22Rv1 (cell line): ENCODE measurements at regions not wholly inside any gene's neighbourhood (a gene's known extent, or its start where the extent isn't known, plus 50 kb on each side); places are given as distances from the start of the nearest gene placed in this dataset.

Experiments used
- H3K27ac ChIP-seq: fragments of 450-650 bp; 2 replicates; pipeline ENCODE4 v1.5.1; 2017
- ZFX ChIP-seq: fragments of 450-650 bp; IDR thresholded peaks from 2 replicates; pipeline ENCODE4 v1.6.1; 2017; ENCODE audit warnings: antibody characterized with exemption, borderline replicate concordance
- TF ChIP-seq, protein P1 (sequence below): fragments of 450-650 bp; IDR thresholded peaks from 2 replicates; pipeline ENCODE4 v1.5.1; 2017; ENCODE audit warnings: mild to moderate bottlenecking

- TF ChIP-seq, protein P1, sequence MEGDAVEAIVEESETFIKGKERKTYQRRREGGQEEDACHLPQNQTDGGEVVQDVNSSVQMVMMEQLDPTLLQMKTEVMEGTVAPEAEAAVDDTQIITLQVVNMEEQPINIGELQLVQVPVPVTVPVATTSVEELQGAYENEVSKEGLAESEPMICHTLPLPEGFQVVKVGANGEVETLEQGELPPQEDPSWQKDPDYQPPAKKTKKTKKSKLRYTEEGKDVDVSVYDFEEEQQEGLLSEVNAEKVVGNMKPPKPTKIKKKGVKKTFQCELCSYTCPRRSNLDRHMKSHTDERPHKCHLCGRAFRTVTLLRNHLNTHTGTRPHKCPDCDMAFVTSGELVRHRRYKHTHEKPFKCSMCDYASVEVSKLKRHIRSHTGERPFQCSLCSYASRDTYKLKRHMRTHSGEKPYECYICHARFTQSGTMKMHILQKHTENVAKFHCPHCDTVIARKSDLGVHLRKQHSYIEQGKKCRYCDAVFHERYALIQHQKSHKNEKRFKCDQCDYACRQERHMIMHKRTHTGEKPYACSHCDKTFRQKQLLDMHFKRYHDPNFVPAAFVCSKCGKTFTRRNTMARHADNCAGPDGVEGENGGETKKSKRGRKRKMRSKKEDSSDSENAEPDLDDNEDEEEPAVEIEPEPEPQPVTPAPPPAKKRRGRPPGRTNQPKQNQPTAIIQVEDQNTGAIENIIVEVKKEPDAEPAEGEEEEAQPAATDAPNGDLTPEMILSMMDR = no peak
- no peak for TF ChIP-seq ZFX
- no peak overlapping the region for H3K27ac ChIP-seq
Measured at GRCh38 chr4:60575336-60575735, 624.8 kb upstream of the ADGRL3 start.

DNA sequence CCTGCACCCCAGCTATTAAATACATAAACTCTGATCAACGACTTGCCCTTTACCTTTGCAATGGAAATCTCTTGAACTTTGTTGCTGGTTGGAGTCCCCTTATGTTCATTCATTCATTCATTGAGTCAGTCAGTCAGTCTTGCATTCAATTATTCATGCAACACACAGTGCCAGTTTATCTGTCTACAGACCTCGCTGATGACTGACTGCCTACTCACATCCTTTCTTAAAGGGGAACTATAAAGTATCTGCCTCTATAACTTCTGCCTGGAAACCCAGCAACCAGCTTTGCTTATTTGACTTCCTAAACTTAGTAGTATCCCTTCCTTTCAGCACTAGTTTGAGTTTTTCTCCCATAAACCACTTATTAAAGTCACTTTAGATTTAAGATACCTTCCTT lies 620.8 kb upstream of the ADGRL3 start:
- no peak overlapping the region for H3K27ac ChIP-seq
- TF ChIP-seq, protein P1 = no peak
- TF ChIP-seq ZFX = no peak

DNA sequence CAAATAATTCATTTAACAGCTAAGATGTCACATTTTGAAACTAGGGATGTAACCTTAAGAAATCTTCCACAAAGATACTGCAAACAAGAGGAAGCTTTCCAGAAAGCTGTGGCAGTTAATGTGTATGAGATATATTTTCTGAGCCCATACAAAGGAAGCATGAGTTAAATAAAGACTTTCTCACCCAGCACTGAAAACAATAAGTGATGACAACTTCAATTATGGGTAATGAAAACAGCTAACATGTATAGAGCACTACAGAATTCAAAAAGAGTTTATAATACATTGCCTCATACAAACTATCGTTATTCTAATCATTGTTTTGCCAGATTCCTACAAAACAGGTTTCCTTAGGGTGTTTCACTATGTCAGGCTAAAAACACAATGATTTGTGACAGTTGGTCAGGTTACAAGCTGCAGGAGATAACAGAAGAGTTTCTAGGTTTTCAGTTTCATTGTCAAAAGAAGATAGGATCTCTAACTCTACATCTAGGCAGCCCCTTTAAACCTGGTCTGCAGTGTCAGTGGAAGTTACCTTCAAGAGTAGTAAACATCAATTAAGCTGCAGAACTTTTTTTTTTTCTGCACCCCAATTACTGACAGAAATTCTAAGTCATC lies 618.1 kb upstream of the ADGRL3 start:
- no peak for TF ChIP-seq ZFX
- TF ChIP-seq, protein P1 = no peak
- no peak overlapping the region for H3K27ac ChIP-seq

GRCh38 chr4:60588556-60588955 lies 611.6 kb upstream of the ADGRL3 start:
- no peak overlapping the region for H3K27ac ChIP-seq
- TF ChIP-seq ZFX = no peak
- TF ChIP-seq, protein P1 = no peak

GRCh38 chr4:60589425-60589824 lies 610.7 kb upstream of the ADGRL3 start:
- TF ChIP-seq ZFX = no peak
- TF ChIP-seq, protein P1 = no peak
- H3K27ac ChIP-seq = no peak overlapping the region

DNA sequence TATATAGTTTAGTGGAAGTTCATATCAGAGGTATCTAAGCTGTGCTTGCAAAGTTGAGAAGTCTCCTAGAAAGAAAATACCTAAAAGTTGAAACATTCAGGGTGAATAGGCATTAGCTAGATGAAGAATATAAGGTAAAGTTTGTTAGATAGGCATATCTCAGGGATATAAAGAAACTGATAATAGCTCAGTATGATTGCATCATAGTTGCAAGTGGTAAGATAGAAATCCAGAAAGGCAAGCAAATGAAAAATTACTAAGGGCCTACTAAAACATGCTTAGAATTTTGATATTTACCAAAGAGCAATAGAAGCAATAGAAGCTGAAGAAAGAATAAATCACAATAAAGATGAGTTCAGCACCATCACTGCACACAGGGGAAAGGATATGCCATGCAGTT lies 610.0 kb upstream of the ADGRL3 start:
- no peak for TF ChIP-seq ZFX
- TF ChIP-seq, protein P1 = no peak

GRCh38 chr4:60605646-60606354 lies 594.3 kb upstream of the ADGRL3 start:
- H3K27ac ChIP-seq = no peak overlapping the region

More for the DNA sequence above, 610.0 kb upstream of the ADGRL3 start:
- no peak overlapping the region for H3K27ac ChIP-seq

More at GRCh38 chr4:60605646-60606354, 594.3 kb upstream of the ADGRL3 start:
- TF ChIP-seq, protein P1 = no peak
